K562 (cell line): ENCODE measurements at regions not wholly inside any gene's neighbourhood (a gene's known extent, or its start where the extent isn't known, plus 50 kb on each side); places are given as distances from the start of the nearest gene placed in this dataset.

ENCODE experiments used
- E2F1 ChIP-seq: sonication (generic); formaldehyde crosslinking; IDR thresholded peaks from 2 replicates; pipeline ENCODE4 v1.8.1; 2023; ENCODE audit warnings: mild to moderate bottlenecking, missing genetic modification reagents, moderate library complexity
- HNRNPK ChIP-seq: fragments of 200-400 bp; formaldehyde crosslinking; IDR thresholded peaks from one replicate; pipeline ENCODE4 v1.6.1; 2018; ENCODE audit warnings: mild to moderate bottlenecking, low read depth, low read length; ENCODE audit not compliant: poor library complexity, severe bottlenecking
- PML ChIP-seq: IDR thresholded peaks from 2 replicates; pipeline ENCODE4 v1.6.1; 2012; ENCODE audit warnings: low read length, inconsistent platforms
- USF2 ChIP-seq: sonication (generic); formaldehyde crosslinking; IDR thresholded peaks from 2 replicates; pipeline ENCODE4 v1.5.0; 2020; ENCODE audit warnings: missing genetic modification reagents
- ZNF197 ChIP-seq: fragments of 200-800 bp; sonication (Bioruptor generic); IDR thresholded peaks from 2 replicates; pipeline ENCODE4 v1.6.1; 2016; ENCODE audit warnings: low read depth, missing genetic modification characterization, missing compliant biosample characterization
- ZNF407 ChIP-seq: fragments of 450-650 bp; IDR thresholded peaks from 2 replicates; pipeline ENCODE4 v1.6.1; 2016; ENCODE audit warnings: low read depth
- TF ChIP-seq, protein P1 (sequence below), 2 experiments: fragments of 450-650 bp; formaldehyde crosslinking in 1 of 2; IDR thresholded peaks; 2 replicates each; pipeline versions ENCODE4 v1.4.0 to v1.6.1; 2014 to 2020; ENCODE audit warnings: mild to moderate bottlenecking in 2 of 2, borderline replicate concordance in 1 of 2, low read depth in 1 of 2

- TF ChIP-seq, protein P1, sequence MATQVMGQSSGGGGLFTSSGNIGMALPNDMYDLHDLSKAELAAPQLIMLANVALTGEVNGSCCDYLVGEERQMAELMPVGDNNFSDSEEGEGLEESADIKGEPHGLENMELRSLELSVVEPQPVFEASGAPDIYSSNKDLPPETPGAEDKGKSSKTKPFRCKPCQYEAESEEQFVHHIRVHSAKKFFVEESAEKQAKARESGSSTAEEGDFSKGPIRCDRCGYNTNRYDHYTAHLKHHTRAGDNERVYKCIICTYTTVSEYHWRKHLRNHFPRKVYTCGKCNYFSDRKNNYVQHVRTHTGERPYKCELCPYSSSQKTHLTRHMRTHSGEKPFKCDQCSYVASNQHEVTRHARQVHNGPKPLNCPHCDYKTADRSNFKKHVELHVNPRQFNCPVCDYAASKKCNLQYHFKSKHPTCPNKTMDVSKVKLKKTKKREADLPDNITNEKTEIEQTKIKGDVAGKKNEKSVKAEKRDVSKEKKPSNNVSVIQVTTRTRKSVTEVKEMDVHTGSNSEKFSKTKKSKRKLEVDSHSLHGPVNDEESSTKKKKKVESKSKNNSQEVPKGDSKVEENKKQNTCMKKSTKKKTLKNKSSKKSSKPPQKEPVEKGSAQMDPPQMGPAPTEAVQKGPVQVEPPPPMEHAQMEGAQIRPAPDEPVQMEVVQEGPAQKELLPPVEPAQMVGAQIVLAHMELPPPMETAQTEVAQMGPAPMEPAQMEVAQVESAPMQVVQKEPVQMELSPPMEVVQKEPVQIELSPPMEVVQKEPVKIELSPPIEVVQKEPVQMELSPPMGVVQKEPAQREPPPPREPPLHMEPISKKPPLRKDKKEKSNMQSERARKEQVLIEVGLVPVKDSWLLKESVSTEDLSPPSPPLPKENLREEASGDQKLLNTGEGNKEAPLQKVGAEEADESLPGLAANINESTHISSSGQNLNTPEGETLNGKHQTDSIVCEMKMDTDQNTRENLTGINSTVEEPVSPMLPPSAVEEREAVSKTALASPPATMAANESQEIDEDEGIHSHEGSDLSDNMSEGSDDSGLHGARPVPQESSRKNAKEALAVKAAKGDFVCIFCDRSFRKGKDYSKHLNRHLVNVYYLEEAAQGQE (IDR thresholded peaks at IDR 0.05; ENCODE audit: borderline replicate concordance) = no peak
- TF ChIP-seq, protein P1 (CRISPR knock-in tag; IDR thresholded peaks at IDR 0.05; ENCODE audit: low read depth) = no peak
- no peak for TF ChIP-seq ZNF407
- TF ChIP-seq USF2 = no peak
- TF ChIP-seq E2F1 = no peak
- no peak for TF ChIP-seq HNRNPK
- TF ChIP-seq ZNF197 (CRISPR knock-in tag) = no peak
- no peak for TF ChIP-seq PML
These were observed 1454.1 kb downstream of the MRPL39 start (continued) for GRCh38 chr21:24153137-24153536.
